H1 (cell line): ENCODE measurements at regions not wholly inside any gene's neighbourhood (a gene's known extent, or its start where the extent isn't known, plus 50 kb on each side); places are given as distances from the start of the nearest gene placed in this dataset.

Experiments
- EP300 ChIP-seq, 2 experiments: IDR thresholded peaks; 1 replicate in 1 of 2; 2 replicates in 1 of 2; pipeline ENCODE4 v1.6.1; 2011 to 2012; ENCODE audit warnings: low read depth in 2 of 2, low read length in 2 of 2, mild to moderate bottlenecking in 2 of 2, borderline replicate concordance in 1 of 2, inconsistent platforms in 1 of 2, moderate library complexity in 1 of 2
- EZH2 ChIP-seq: fragments of 200-600 bp; sonication (generic); IDR thresholded peaks from 2 replicates; pipeline ENCODE4 v1.7.1; 2012; ENCODE audit warnings: low read depth, mild to moderate bottlenecking, moderate library complexity, low read length, inconsistent platforms; ENCODE audit not compliant: severe bottlenecking
- NRF1 ChIP-seq: IDR thresholded peaks from 2 replicates; pipeline ENCODE4 v1.6.1; 2011; ENCODE audit warnings: mild to moderate bottlenecking, low read depth, low read length, improper control_type of control experiment
- POLR2A ChIP-seq, 2 experiments: IDR thresholded peaks; 1 replicate in 1 of 2; 2 replicates in 1 of 2; pipeline ENCODE4 v1.6.1; 2011; ENCODE audit warnings: low read depth in 2 of 2, low read length in 2 of 2, mild to moderate bottlenecking in 2 of 2; ENCODE audit errors: control extremely low read depth in 1 of 2
- RAD21 ChIP-seq, 2 experiments: IDR thresholded peaks in 1 of 2; conservative IDR thresholded peaks in 1 of 2; 2 replicates each; pipeline ENCODE4 v1.6.1; 2011; ENCODE audit warnings: low read depth in 2 of 2, low read length in 2 of 2, improper control_type of control experiment in 1 of 2, inconsistent platforms in 1 of 2, mild to moderate bottlenecking in 1 of 2, moderate library complexity in 1 of 2
- RFX5 ChIP-seq: IDR thresholded peaks from 2 replicates; pipeline ENCODE4 v1.6.1; 2011; ENCODE audit warnings: low read depth, low read length, improper control_type of control experiment, borderline replicate concordance
- SIN3A ChIP-seq, 2 experiments: IDR thresholded peaks in 1 of 2; conservative IDR thresholded peaks in 1 of 2; 2 replicates each; pipeline ENCODE4 v1.6.1; 2011 to 2012; ENCODE audit warnings: low read length in 2 of 2, improper control_type of control experiment in 1 of 2, low read depth in 1 of 2, mild to moderate bottlenecking in 1 of 2
- TF ChIP-seq, protein P1 (sequence below), 3 experiments: IDR thresholded peaks; 1 replicate in 2 of 3; 2 replicates in 1 of 3; pipeline versions ENCODE4 v1.5.1 to v1.6.1; 2011; ENCODE audit warnings: low read length in 3 of 3, mild to moderate bottlenecking in 3 of 3, inconsistent platforms in 2 of 3, low read depth in 1 of 3, moderate library complexity in 1 of 3; ENCODE audit not compliant: insufficient read depth in 1 of 3; ENCODE audit errors: control extremely low read depth in 1 of 3

GRCh38 chr11:91804042-91804441, 420.6 kb upstream of the FAT3 start:
- no peak for TF ChIP-seq RFX5
- TF ChIP-seq EZH2 = no peak
- TF ChIP-seq POLR2A (IDR thresholded peaks at IDR 0.05; ENCODE audit: control extremely low read depth in 1 of 2, low read depth in 2 of 2, low read length in 2 of 2) = no peak
- TF ChIP-seq, protein P1, sequence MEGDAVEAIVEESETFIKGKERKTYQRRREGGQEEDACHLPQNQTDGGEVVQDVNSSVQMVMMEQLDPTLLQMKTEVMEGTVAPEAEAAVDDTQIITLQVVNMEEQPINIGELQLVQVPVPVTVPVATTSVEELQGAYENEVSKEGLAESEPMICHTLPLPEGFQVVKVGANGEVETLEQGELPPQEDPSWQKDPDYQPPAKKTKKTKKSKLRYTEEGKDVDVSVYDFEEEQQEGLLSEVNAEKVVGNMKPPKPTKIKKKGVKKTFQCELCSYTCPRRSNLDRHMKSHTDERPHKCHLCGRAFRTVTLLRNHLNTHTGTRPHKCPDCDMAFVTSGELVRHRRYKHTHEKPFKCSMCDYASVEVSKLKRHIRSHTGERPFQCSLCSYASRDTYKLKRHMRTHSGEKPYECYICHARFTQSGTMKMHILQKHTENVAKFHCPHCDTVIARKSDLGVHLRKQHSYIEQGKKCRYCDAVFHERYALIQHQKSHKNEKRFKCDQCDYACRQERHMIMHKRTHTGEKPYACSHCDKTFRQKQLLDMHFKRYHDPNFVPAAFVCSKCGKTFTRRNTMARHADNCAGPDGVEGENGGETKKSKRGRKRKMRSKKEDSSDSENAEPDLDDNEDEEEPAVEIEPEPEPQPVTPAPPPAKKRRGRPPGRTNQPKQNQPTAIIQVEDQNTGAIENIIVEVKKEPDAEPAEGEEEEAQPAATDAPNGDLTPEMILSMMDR (IDR thresholded peaks at IDR 0.05; ENCODE audit: control extremely low read depth in 1 of 3, insufficient read depth in 1 of 3, low read depth in 1 of 3, low read length in 3 of 3) = no peak
- TF ChIP-seq SIN3A (conservative IDR thresholded peaks at IDR 0.05 in 1 of 2, IDR thresholded peaks at IDR 0.05 in 1 of 2; ENCODE audit: low read depth in 1 of 2, low read length in 2 of 2) = no peak
- TF ChIP-seq RAD21 (IDR thresholded peaks at IDR 0.05 in 1 of 2, conservative IDR thresholded peaks at IDR 0.05 in 1 of 2; ENCODE audit: low read depth in 2 of 2, low read length in 2 of 2) = no peak
- TF ChIP-seq NRF1 = no peak
- no peak for TF ChIP-seq EP300 (IDR thresholded peaks at IDR 0.05; ENCODE audit: borderline replicate concordance in 1 of 2, low read depth in 2 of 2, low read length in 2 of 2)
